GM21737 (cell line): ENCODE measurements at regions not wholly inside any gene's neighbourhood (a gene's known extent, or its start where the extent isn't known, plus 50 kb on each side); places are given as distances from the start of the nearest gene placed in this dataset.
A peak's percentile ranks its signal among the peaks of the same experiment; 100 is the strongest.

Source experiments
- ATAC-seq: cut with Tn5 transposase; IDR thresholded peaks from one replicate; pipeline ENCODE4 v1.9.1; 2021; ENCODE audit warnings: mild to moderate bottlenecking, moderate library complexity; ENCODE audit not compliant: unreplicated experiment

DNA sequence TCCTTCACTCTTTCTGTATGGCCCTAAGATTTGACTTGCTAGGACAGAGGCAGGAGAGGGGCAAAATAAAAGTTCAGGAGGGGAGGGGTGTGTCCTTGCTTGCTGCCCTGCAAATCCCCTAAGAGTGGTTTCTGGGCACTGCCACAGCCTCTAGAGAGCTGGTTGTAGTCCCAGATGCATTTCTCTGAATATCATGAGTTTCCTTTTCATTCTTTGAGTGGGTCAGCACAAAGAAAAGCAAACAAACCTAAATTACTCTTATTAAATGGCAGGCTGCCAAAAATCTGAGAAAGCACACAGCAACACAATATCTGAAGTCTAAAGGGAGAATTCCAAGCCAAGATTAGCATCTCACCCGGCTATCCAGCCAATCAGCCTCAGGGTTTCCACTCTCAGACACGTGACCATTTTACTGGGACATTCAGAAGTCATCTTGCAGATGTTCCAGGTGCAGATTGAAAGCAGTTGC lies 919.3 kb downstream of the TUSC7 start:
- no peak for ATAC-seq

GRCh38 chr3:117629505-117629904 lies 919.9 kb downstream of the TUSC7 start:
- no peak for ATAC-seq

GRCh38 chr3:117630469-117630868 lies 920.9 kb downstream of the TUSC7 start:
- ATAC-seq = peak; percentile 74

DNA sequence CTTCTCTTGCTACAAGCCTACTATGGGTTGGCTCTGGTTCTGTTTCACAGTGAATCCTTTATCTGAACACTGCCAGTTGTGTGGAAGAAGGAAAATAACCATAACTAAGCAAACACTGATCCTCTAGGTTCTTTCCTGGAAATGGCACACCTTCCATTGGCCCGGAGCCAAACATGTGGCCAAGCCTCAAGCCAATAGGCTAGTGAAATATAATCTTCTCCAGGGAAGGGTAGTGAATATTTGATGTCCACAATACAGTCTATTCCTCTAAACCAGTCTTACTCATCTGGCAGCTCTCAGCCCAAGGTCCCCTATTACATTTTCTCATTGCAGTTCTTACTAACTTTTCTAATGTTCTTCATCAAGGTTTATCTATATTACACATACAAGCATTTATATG lies 921.3 kb downstream of the TUSC7 start:
- peak; percentile 4 for ATAC-seq

DNA sequence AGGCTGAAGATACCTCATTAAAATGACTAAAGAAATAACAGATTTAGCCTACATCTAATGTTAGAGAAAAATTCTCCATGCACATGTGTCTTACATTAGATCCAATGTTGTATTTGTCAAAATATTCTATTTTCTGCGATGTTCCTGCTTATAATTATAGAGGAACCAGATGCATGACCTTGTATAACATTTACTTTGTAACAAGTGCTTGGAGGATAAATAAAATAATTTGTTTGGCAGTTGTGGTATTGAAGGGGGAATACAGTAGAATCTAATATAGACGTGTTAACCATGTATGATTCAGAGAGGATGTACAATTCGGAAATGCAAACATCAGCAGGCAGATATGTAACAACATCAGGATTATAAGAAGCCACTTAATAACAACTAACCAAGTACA lies 922.2 kb downstream of the TUSC7 start:
- no peak for ATAC-seq

GRCh38 chr3:117632191-117632590 lies 922.6 kb downstream of the TUSC7 start:
- ATAC-seq = no peak

- no peak for ATAC-seq
Measured at GRCh38 chr3:117633207-117633606, 923.6 kb downstream of the TUSC7 start.

DNA sequence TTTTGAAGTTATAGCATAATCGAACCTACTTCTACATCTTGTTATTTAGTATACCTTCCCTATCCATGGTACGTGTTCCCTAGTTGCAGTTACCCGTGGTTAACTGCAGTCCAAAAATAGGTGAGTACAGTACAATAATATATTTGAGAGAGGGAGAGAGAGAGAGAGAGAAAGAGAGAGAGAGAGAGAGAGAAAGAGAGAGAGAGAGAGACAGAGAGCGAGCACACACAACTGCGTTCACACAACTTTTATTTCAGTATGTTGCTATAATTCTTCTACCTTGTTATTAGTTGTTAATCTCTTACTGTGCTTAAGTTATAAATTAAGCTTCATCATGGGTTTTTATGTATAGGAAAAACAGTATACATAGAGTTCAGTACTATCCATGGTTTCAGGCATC lies 928.1 kb downstream of the TUSC7 start:
- no peak for ATAC-seq

GRCh38 chr3:117644203-117644602 lies 934.6 kb downstream of the TUSC7 start:
- ATAC-seq = no peak

DNA sequence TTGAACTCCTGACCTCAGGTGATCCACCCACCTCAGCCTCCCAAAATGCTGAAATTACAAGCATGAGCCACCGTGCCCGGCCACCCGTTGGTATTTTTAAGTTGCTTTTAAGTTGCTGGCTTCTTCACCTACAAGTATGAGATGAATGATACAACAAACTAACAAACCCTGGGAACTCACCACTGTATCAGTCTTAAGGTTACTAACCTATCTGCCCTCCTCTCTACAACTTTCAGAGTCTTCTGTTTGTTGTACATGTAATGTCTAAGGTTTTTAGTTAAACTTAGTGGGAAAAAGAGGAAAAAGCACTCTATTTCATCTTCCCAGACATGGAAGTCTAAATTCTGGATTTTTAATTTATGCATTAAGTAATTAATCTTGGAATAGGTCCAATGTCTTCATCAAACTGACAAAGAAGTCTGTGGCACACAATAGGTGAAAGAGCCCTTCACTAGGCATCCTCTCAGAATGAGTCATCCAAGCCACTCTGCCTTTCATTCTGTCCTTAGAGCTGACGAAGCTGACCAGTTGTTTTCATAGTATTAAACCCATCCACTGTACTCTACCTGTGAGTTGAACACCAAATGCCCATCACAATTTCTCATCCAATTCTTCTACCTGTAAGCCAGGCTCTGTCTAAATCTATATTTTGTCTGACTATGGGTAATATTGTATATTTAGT lies 936.1 kb downstream of the TUSC7 start:
- ATAC-seq = no peak

DNA sequence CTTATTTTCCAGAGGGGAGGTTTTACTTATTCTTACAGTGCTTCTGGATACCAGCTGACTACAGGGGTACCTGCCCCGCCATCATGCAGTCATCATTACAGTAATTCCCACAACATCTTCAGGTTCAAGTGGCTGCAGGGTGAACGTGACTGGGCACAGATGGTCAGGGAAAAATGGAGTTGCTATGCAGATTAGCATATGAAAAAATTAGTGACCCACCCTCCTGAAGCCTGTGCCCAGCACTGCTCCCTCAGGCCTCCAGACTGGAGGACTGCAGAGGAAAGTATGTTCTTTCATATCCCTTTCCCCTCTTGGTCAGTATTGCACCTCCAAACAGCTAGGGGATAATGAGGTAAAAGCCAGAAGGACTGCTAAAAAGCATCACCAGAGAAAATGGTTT lies 937.9 kb downstream of the TUSC7 start:
- no peak for ATAC-seq

DNA sequence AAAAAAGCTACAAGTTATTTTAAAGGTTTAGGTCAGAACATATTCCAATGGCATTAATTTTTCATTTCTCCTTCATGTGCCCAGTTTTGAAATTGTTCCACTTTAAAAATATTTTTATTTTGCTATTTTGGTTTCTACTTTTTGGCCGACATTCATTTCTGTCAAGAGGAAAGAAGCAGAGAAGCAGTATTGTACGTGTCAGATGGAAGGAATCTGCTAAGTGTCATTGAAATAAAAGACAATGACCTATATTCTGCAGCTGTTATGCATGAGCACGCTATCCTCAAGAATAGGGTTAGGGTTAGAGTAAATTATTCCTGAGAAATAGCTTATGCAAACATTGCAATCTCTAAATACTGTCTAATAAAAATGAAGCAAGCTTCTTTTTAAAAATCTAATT lies 941.7 kb downstream of the TUSC7 start:
- ATAC-seq = no peak

GRCh38 chr3:117656391-117656790 lies 946.8 kb downstream of the TUSC7 start:
- no peak for ATAC-seq

DNA sequence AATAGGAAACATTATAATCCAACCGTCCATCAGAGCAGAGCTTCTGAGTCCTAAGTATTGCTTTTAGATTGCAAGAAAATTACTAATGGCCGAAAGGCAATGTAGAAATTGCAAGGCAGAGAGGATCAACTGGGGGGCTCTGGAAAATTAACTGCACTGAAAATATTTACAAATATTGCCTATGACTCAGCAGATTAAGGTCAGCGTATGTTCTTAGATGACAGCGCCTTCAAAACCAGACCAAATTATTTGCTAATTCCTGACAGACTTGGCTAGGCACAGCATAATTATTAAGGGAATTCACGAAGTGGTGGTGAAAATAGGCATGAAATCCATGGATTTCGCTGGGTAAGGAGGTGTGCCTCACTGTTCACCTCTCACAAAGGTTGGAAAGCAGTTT lies 947.7 kb downstream of the TUSC7 start:
- ATAC-seq = no peak

- ATAC-seq = no peak
Measured at GRCh38 chr3:117660941-117661817, 951.6 kb downstream of the TUSC7 start.

GRCh38 chr3:117661818-117662095 lies 952.2 kb downstream of the TUSC7 start:
- ATAC-seq = no peak

DNA sequence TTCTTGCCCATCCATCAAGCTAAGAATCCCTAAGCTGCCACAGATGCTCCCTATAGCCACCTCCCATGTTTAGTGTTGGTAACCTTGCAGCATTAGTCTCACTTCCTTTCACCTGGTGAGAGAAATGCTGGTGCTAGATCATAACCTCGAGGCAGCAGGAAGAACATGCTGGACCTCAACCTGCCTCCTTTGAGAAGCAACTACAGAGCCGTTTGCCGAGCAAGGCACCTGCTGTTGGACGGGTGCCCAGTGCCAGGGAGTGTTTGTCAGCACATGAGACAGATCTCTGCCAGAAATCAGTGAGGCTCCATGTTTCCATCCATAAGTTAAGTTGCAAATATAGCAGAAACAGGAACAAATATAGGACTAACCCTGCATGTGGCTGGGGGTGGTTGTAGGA lies 955.7 kb downstream of the TUSC7 start:
- ATAC-seq = no peak

- no peak for ATAC-seq
Measured at GRCh38 chr3:117666325-117666724, 956.7 kb downstream of the TUSC7 start.

DNA sequence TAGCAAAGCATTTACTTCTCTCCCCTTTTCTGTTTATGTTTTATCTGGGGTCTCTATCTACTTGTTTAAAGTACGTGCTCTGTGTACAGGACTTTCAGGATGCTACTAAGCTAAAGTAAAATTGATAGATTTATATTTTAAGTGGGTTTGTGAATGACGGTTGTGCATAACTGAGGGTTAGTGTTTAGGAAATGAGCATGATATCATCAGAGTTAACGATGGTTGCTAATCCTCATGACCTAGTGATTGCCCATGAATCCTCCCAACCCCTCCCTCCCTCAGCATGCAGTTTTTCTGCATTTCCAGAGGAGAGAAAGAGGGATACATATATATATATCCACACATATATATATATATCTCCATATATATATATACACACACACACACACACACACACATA lies 957.2 kb downstream of the TUSC7 start:
- no peak for ATAC-seq

DNA sequence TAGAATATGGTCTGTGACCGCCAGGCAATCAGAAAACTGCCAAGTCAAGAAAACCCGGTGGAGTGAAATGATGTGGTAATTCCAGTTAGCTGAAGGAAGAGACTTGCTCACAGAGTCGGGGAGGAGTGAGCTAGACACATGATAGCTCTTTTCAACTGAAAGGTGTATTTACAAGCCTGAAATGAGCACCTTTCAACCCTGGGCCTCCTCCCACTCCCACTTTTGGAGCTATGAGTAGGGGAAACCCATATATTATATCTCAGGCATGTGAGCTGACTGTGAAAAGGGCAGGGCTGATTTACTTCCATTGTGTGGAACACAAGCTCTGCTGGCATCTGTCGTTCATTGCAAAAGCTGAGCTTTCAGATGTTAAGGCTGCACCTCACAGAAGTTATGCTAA lies 960.2 kb downstream of the TUSC7 start:
- ATAC-seq = no peak

DNA sequence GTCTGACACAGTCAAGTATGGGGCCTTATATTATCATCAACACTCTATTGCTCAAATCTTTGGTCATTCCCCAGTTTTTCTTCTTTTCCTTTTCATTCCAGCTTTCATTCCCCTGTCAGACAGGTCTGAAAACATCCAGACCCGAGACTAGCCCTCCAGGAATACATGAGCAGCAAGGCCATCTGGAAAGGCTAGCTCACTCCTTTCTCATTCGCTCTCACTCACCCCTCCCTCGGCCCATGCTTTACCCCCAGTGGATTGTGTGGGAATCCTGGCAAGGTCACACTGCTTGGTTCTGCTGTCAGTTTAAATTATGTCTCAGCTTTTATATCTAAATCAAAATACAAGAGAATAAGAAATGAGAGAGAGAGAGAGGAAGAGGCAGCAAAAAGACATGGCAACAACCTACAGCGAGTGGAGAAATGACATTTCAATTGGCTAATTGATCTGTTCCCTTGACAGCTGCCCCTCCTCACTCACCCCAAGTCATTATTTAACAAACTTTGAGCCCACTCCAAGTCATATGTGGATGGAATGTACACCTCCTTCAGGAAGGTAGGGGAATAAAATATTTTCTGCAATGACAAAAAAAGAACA lies 962.2 kb downstream of the TUSC7 start:
- ATAC-seq = no peak

GRCh38 chr3:117674321-117674720 lies 964.7 kb downstream of the TUSC7 start:
- ATAC-seq = no peak
